ENCODE measurements at regions not wholly inside any gene's neighbourhood (a gene's known extent, or its start where the extent isn't known, plus 50 kb on each side); places are given as distances from the start of the nearest gene placed in this dataset.

- Mint-ChIP-seq H3K27ac (ENCODE audit: unreplicated experiment) (no peak overlapping the region), H3K4me3 (ENCODE audit: unreplicated experiment) (no peak overlapping the region), H3K4me1 (ENCODE audit: low read depth, unreplicated experiment) (no peaks in the 10 kb centered on the region), H3K36me3 (ENCODE audit: low read depth, unreplicated experiment) (no peaks in the 10 kb centered on the region), H3K9me3 (ENCODE audit: unreplicated experiment) (peaks cover 2% of the 10 kb centered on the region), H3K27me3 (ENCODE audit: low read depth, unreplicated experiment) (no peaks in the 10 kb centered on the region)
- Histone ChIP-seq H3K4me3 (ENCODE audit: insufficient read depth, low read depth, low read length) (no peak overlapping the region), H3K9me3 (ENCODE audit: insufficient read depth, low read depth, low read length) (no peaks in the 10 kb centered on the region), H3K4me2 (ENCODE audit: low read length) (no peak overlapping the region), H3K79me2 (ENCODE audit: insufficient read depth, low read length) (no peaks in the 10 kb centered on the region), H4K20me1 (ENCODE audit: insufficient read depth, low read length) (no peaks in the 10 kb centered on the region), H3K4me1 (ENCODE audit: insufficient read depth, low read length) (no peaks in the 10 kb centered on the region), H3K9ac (ENCODE audit: low read length) (no peak overlapping the region), H3K27ac (ENCODE audit: low read depth, low read length) (no peak overlapping the region), H3K27me3 (ENCODE audit: insufficient read depth, low read length) (no peaks in the 10 kb centered on the region), H2AFZ (ENCODE audit: low read depth, low read length) (no peak overlapping the region), H3K36me3 (ENCODE audit: insufficient read depth, low read length) (no peaks in the 10 kb centered on the region)
- TF ChIP-seq EZH2 (IDR thresholded peaks at IDR 0.05; ENCODE audit: insufficient read depth, low read length) (no peak), CTCF (IDR thresholded peaks at IDR 0.05; ENCODE audit: insufficient read depth, low read depth, low read length) (no peak)
- FAIRE-seq: no peak
- no peak for DNase-seq (ENCODE audit: low read depth)
These were observed 507.8 kb upstream of the GRID2 start for GRCh38 chr4:91795947-91796346.

GRCh38 chr4:91812319-91812718 lies 491.4 kb upstream of the GRID2 start:
- H3K4me3 Mint-ChIP-seq (ENCODE audit: unreplicated experiment): no peak overlapping the region
- TF ChIP-seq CTCF (IDR thresholded peaks at IDR 0.05; ENCODE audit: insufficient read depth, low read depth, low read length) (no peak), EZH2 (IDR thresholded peaks at IDR 0.05; ENCODE audit: insufficient read depth, low read length) (no peak)
- no peaks in the 10 kb centered on the region for H3K36me3 ChIP-seq (ENCODE audit: insufficient read depth, low read length)
- no peak overlapping the region for H3K4me2 ChIP-seq (ENCODE audit: low read length)
- no peak overlapping the region for H2AFZ ChIP-seq (ENCODE audit: low read depth, low read length)
- no peak overlapping the region for H3K4me3 ChIP-seq (ENCODE audit: insufficient read depth, low read depth, low read length)
- H3K27me3 ChIP-seq (ENCODE audit: insufficient read depth, low read length): no peaks in the 10 kb centered on the region
- no peaks in the 10 kb centered on the region for H3K36me3 Mint-ChIP-seq (ENCODE audit: low read depth, unreplicated experiment)
- H3K9me3 Mint-ChIP-seq (ENCODE audit: unreplicated experiment): no peaks in the 10 kb centered on the region
- FAIRE-seq (no peak), DNase-seq (ENCODE audit: low read depth) (no peak)
- H3K4me1 Mint-ChIP-seq (ENCODE audit: low read depth, unreplicated experiment): no peaks in the 10 kb centered on the region
- H3K27ac Mint-ChIP-seq (ENCODE audit: unreplicated experiment): no peak overlapping the region
- no peaks in the 10 kb centered on the region for H3K27me3 Mint-ChIP-seq (ENCODE audit: low read depth, unreplicated experiment)
- no peaks in the 10 kb centered on the region for H3K9me3 ChIP-seq (ENCODE audit: insufficient read depth, low read depth, low read length)
- no peak overlapping the region for H3K9ac ChIP-seq (ENCODE audit: low read length)
- H4K20me1 ChIP-seq (ENCODE audit: insufficient read depth, low read length): no peaks in the 10 kb centered on the region
- H3K4me1 ChIP-seq (ENCODE audit: insufficient read depth, low read length): no peaks in the 10 kb centered on the region
- H3K27ac ChIP-seq (ENCODE audit: low read depth, low read length): no peak overlapping the region
- H3K79me2 ChIP-seq (ENCODE audit: insufficient read depth, low read length): no peaks in the 10 kb centered on the region

- H3K4me1 ChIP-seq (ENCODE audit: insufficient read depth, low read length): no peaks in the 10 kb centered on the region
- H3K27ac ChIP-seq (ENCODE audit: low read depth, low read length): no peak overlapping the region
- H3K27me3 Mint-ChIP-seq (ENCODE audit: low read depth, unreplicated experiment): no peaks in the 10 kb centered on the region
- peaks cover 29% of the 10 kb centered on the region for H3K9me3 Mint-ChIP-seq (ENCODE audit: unreplicated experiment)
- H3K27me3 ChIP-seq (ENCODE audit: insufficient read depth, low read length): no peaks in the 10 kb centered on the region
- H3K9ac ChIP-seq (ENCODE audit: low read length): no peak overlapping the region
- no peak overlapping the region for H2AFZ ChIP-seq (ENCODE audit: low read depth, low read length)
- TF ChIP-seq EZH2 (IDR thresholded peaks at IDR 0.05; ENCODE audit: insufficient read depth, low read length) (no peak), CTCF (IDR thresholded peaks at IDR 0.05; ENCODE audit: insufficient read depth, low read depth, low read length) (no peak)
- H3K4me3 ChIP-seq (ENCODE audit: insufficient read depth, low read depth, low read length): no peak overlapping the region
- H3K4me2 ChIP-seq (ENCODE audit: low read length): no peak overlapping the region
- H3K79me2 ChIP-seq (ENCODE audit: insufficient read depth, low read length): no peaks in the 10 kb centered on the region
- FAIRE-seq (no peak), DNase-seq (ENCODE audit: low read depth) (no peak)
- H3K36me3 Mint-ChIP-seq (ENCODE audit: low read depth, unreplicated experiment): no peaks in the 10 kb centered on the region
- H4K20me1 ChIP-seq (ENCODE audit: insufficient read depth, low read length): no peaks in the 10 kb centered on the region
- H3K4me3 Mint-ChIP-seq (ENCODE audit: unreplicated experiment): no peak overlapping the region
- H3K4me1 Mint-ChIP-seq (ENCODE audit: low read depth, unreplicated experiment): peaks cover 15% of the 10 kb centered on the region
- H3K9me3 ChIP-seq (ENCODE audit: insufficient read depth, low read depth, low read length): peaks cover 6% of the 10 kb centered on the region
- no peaks in the 10 kb centered on the region for H3K36me3 ChIP-seq (ENCODE audit: insufficient read depth, low read length)
- no peak overlapping the region for H3K27ac Mint-ChIP-seq (ENCODE audit: unreplicated experiment)
These were observed 479.0 kb upstream of the GRID2 start for GRCh38 chr4:91824773-91825172.
